GM12878 (cell line): ENCODE measurements at regions not wholly inside any gene's neighbourhood (a gene's known extent, or its start where the extent isn't known, plus 50 kb on each side); places are given as distances from the start of the nearest gene placed in this dataset.
A peak's percentile ranks its signal among the peaks of the same experiment; 100 is the strongest.

Experiments used
- ATAC-seq: fragments of 200-7000 bp; cut with Tn5 transposase; 3 replicates; pipeline ENCODE4 v1.9.1; 2020; ENCODE audit warnings: mild to moderate bottlenecking, moderate library complexity
- BruUV-seq: library from RNA; stranded (reverse); fragments of 400-500 nt; replicated peaks from 2 replicates; lab custom pipeline; 2021; lab: Mats Ljungman, UMichigan
- CTCF ChIA-PET: fragments of 300-600 bp; sonication (Branson Sonifier 250); formaldehyde crosslinking; extraction: SDS; loops from one replicate; lab custom pipeline; 2021; ENCODE audit warnings: inconsistent platforms; lab: Yijun Ruan, JAX
- POLR2A ChIA-PET: fragments of 350-600 bp; formaldehyde crosslinking; extraction: SDS; loops from one replicate; lab custom pipeline; 2021; ENCODE audit warnings: inconsistent platforms; lab: Charles Lee
- RAD21 ChIA-PET: fragments of 300-600 bp; sonication (Branson Sonifier 250); formaldehyde crosslinking; loops from one replicate; lab custom pipeline; 2023; ENCODE audit warnings: antibody characterized with exemption; ENCODE audit not compliant: unreplicated experiment; lab: Charles Lee
- SMC1A ChIA-PET: fragments of 300-600 bp; sonication (Branson Sonifier 250); formaldehyde crosslinking; loops from one replicate; lab custom pipeline; 2023; ENCODE audit not compliant: unreplicated experiment, uncharacterized antibody; lab: Charles Lee
- DNase-seq: peaks from one replicate; pipeline ENCODE4 v3.0.0-alpha.2; 2011; ENCODE audit warnings: low read depth, low spot score
- FAIRE-seq: peaks from 3 replicates; lab custom pipeline; 2011; peaks lifted over from hg19 to GRCh38; lab: Jason Lieb, UNC
- H2AFZ ChIP-seq: 2 replicates; pipeline ENCODE4 v1.6.0; 2011; ENCODE audit warnings: low read depth, low read length, control low read depth; ENCODE audit not compliant: control insufficient read depth
- H3K27ac ChIP-seq: 2 replicates; pipeline ENCODE4 v1.5.1; 2011; ENCODE audit warnings: control low read depth; ENCODE audit not compliant: control insufficient read depth, insufficient read depth
- H3K27me3 ChIP-seq, 2 experiments: replicated peaks in 1 of 2; 2 replicates each; pipeline versions ENCODE4 v1.6.0 to v1.6.1; 2011; ENCODE audit warnings: low read length in 1 of 2; ENCODE audit not compliant: control insufficient read depth in 2 of 2, insufficient read depth in 2 of 2
- H3K36me3 ChIP-seq, 2 experiments: 2 replicates each; pipeline ENCODE4 v1.5.1; 2011; ENCODE audit warnings: low read length in 1 of 2; ENCODE audit not compliant: control insufficient read depth in 2 of 2, insufficient read depth in 2 of 2
- H3K4me1 ChIP-seq: 2 replicates; pipeline ENCODE4 v1.6.1; 2011; ENCODE audit warnings: mild to moderate bottlenecking, low read length, moderate library complexity, mixed read lengths; ENCODE audit not compliant: control insufficient read depth, insufficient read depth
- H3K4me2 ChIP-seq: 2 replicates; pipeline ENCODE4 v1.6.0; 2011; ENCODE audit warnings: control low read depth; ENCODE audit not compliant: control insufficient read depth, insufficient read depth
- H3K4me3 ChIP-seq: fragments of 200-600 bp; sonication (generic); 2 replicates; pipeline ENCODE4 v1.5.1; 2016
- H3K79me2 ChIP-seq: 2 replicates; pipeline ENCODE4 v1.6.0; 2011; ENCODE audit warnings: low read length; ENCODE audit not compliant: control insufficient read depth, insufficient read depth
- H3K9ac ChIP-seq: 2 replicates; pipeline ENCODE4 v1.8.0; 2011; ENCODE audit warnings: low read length, control low read depth, mixed read lengths; ENCODE audit not compliant: control insufficient read depth, insufficient read depth
- H3K9me3 ChIP-seq: replicated peaks from 3 replicates; pipeline ENCODE4 v1.5.1; 2011; ENCODE audit warnings: mild to moderate bottlenecking, low read length; ENCODE audit not compliant: control insufficient read depth, insufficient read depth
- H4K20me1 ChIP-seq: 2 replicates; pipeline ENCODE4 v1.6.0; 2011; ENCODE audit not compliant: control insufficient read depth, insufficient read depth
- CREB1 ChIP-seq: IDR thresholded peaks from 2 replicates; pipeline ENCODE4 v1.6.1; 2012; ENCODE audit warnings: low read depth, mild to moderate bottlenecking, inconsistent platforms
- EZH2 ChIP-seq: IDR thresholded peaks from 2 replicates; pipeline ENCODE4 v1.6.1; 2012; ENCODE audit warnings: low read depth, mild to moderate bottlenecking, control low read depth, inconsistent platforms, low read length, borderline replicate concordance; ENCODE audit not compliant: control insufficient read depth
- TAF1 ChIP-seq: IDR thresholded peaks from 2 replicates; pipeline ENCODE4 v1.6.1; 2011; ENCODE audit warnings: mild to moderate bottlenecking, low read depth, low read length, borderline replicate concordance
- YY1 ChIP-seq: IDR thresholded peaks from 2 replicates; pipeline ENCODE4 v1.6.1; 2011; ENCODE audit warnings: low read depth, mild to moderate bottlenecking, low read length
- WGBS: methylation state at CpG from one replicate; pipeline ENCODE4 v1.1.6; 2016; ENCODE audit warnings: low lambda C conversion rate; ENCODE audit not compliant: insufficient replicate concordance, insufficient coverage; ENCODE audit errors: missing lambda C conversion rate; 5-methylcytosine and 5-hydroxymethylcytosine counted together
- in situ Hi-C: fragments of 300-500 bp; cut with MboI; formaldehyde crosslinking; loops from 9 replicates; pipeline ENCODE4 v1.14.3; 2018; ENCODE audit warnings: mixed read lengths
- intact Hi-C: fragments of 100-400 bp; cut with micrococcal nuclease; formaldehyde crosslinking; loops from one replicate; pipeline ENCODE4 v1.14.2; 2022; ENCODE audit not compliant: unreplicated experiment
- TF ChIP-seq, protein P1 (sequence below): fragments of 450-650 bp; IDR thresholded peaks from 2 replicates; pipeline ENCODE4 v1.6.1; 2017; ENCODE audit warnings: mild to moderate bottlenecking, moderate library complexity

DNA sequence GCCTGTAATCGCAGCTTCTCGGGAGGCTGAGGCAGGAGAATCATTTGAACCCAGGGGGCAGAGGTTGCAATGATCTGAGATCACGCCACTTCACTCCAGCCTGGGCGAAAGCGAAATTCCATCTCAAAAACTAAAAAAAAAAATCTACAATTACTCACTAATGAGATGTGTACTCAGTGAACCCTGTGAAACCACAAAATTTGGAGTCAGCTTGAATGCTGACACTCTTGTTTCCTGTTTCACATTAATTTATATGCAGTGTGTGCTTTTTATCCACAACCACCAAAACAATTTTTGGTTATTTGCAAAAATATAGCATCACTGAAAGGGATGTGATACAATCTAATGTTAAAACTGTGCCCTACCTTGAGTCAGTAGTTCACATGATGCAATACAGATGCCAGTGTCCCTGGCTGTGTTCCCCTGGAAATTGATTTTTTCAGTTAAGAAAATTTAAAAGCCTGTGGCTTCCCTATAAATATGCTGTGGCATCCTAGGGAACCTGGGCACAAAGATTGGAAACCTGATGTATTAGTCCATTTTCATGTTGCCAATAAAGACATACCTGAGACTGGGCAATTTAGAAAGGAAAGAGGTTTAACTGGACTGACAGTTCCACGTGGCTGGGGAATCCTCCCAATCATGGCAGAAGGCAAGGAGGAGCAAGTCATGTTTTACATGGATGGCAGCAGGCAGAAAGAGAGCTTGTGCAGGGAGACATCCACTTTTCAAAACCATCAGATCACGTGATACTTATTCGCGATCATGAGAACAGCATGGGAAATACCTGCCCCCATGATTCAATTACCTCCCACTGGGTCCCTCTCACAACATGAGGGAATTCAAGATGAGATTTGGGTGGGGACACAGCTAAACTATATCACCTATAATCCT lies 337.5 kb upstream of the NT5C1B start:
- no peak overlapping the region for H2AFZ ChIP-seq
- H3K9ac ChIP-seq, result no peak overlapping the region
- TF ChIP-seq YY1 (no peak), TAF1 (no peak)
- no peaks in the 10 kb centered on the region for H3K4me1 ChIP-seq
- ATAC-seq (peak; percentile 30), DNase-seq (no peak), FAIRE-seq (no peak)
- no peak overlapping the region for H3K27ac ChIP-seq
- no peaks in the 10 kb centered on the region for H3K36me3 ChIP-seq
- H3K4me3 ChIP-seq, result no peak overlapping the region
- H3K27me3 ChIP-seq, result no peaks in the 10 kb centered on the region
- no peaks in the 10 kb centered on the region for H4K20me1 ChIP-seq
- ChIA-PET SMC1A (no interaction called here), CTCF (no interaction called here), POLR2A (no interaction called here), RAD21 (no interaction called here)
- WGBS, result 62% methylated on average over 9 of the region's 9 CpGs
- H3K79me2 ChIP-seq, result no peaks in the 10 kb centered on the region
- no peaks in the 10 kb centered on the region for H3K9me3 ChIP-seq
- in situ Hi-C loops, result no loop called here
- no TSS peak for BruUV-seq
- H3K4me2 ChIP-seq, result no peak overlapping the region
- intact Hi-C loops, result no loop called here

DNA sequence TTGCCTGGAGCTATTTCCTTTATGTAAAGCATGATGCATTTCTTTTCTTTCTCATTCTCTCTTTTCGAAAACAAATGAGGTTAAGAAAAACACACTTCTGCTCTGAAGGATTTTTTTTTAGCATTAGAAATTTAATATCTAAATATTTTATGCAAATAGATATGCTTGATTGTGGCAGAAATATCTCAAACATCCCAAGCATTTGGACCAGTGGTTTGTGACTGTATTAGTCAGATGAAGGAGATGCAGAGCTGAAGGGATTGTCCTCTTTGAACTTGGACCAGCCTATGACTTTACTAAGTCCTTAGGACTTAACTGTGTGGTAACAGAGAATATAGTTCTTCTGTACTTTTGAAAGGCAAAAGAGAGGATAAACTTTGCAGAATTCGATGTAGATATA lies 335.9 kb upstream of the NT5C1B start:
- TF ChIP-seq, protein P1, sequence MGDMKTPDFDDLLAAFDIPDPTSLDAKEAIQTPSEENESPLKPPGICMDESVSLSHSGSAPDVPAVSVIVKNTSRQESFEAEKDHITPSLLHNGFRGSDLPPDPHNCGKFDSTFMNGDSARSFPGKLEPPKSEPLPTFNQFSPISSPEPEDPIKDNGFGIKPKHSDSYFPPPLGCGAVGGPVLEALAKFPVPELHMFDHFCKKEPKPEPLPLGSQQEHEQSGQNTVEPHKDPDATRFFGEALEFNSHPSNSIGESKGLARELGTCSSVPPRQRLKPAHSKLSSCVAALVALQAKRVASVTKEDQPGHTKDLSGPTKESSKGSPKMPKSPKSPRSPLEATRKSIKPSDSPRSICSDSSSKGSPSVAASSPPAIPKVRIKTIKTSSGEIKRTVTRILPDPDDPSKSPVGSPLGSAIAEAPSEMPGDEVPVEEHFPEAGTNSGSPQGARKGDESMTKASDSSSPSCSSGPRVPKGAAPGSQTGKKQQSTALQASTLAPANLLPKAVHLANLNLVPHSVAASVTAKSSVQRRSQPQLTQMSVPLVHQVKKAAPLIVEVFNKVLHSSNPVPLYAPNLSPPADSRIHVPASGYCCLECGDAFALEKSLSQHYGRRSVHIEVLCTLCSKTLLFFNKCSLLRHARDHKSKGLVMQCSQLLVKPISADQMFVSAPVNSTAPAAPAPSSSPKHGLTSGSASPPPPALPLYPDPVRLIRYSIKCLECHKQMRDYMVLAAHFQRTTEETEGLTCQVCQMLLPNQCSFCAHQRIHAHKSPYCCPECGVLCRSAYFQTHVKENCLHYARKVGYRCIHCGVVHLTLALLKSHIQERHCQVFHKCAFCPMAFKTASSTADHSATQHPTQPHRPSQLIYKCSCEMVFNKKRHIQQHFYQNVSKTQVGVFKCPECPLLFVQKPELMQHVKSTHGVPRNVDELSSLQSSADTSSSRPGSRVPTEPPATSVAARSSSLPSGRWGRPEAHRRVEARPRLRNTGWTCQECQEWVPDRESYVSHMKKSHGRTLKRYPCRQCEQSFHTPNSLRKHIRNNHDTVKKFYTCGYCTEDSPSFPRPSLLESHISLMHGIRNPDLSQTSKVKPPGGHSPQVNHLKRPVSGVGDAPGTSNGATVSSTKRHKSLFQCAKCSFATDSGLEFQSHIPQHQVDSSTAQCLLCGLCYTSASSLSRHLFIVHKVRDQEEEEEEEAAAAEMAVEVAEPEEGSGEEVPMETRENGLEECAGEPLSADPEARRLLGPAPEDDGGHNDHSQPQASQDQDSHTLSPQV, result no peak
- TF ChIP-seq CREB1 (no peak), EZH2 (no peak)
- ChIA-PET RAD21 (no interaction called here), POLR2A (no interaction called here), CTCF (no interaction called here), SMC1A (no interaction called here)
- H3K27me3 ChIP-seq, result no peaks in the 10 kb centered on the region
- intact Hi-C loops (no loop called here), in situ Hi-C loops (no loop called here)
- no peak overlapping the region for H2AFZ ChIP-seq
- no peaks in the 10 kb centered on the region for H3K36me3 ChIP-seq
- no TSS peak for BruUV-seq
- H3K79me2 ChIP-seq, result no peaks in the 10 kb centered on the region
- ATAC-seq (no peak), FAIRE-seq (no peak), DNase-seq (no peak)
- H3K4me3 ChIP-seq, result no peak overlapping the region
- no peak overlapping the region for H3K4me2 ChIP-seq
- no peak overlapping the region for H3K27ac ChIP-seq
- 0% methylated on average over 2 of the region's 2 CpGs for WGBS
- no peaks in the 10 kb centered on the region for H3K9me3 ChIP-seq
- no peak overlapping the region for H3K9ac ChIP-seq
- H3K4me1 ChIP-seq, result no peaks in the 10 kb centered on the region
- no peaks in the 10 kb centered on the region for H4K20me1 ChIP-seq
